Gastroesophageal sphincter (tissue), 3 donors: ENCODE measurements at regions not wholly inside any gene's neighbourhood (a gene's known extent, or its start where the extent isn't known, plus 50 kb on each side); places are given as distances from the start of the nearest gene placed in this dataset.

Source experiments
- EP300 ChIP-seq: sonication (generic); formaldehyde crosslinking; IDR thresholded peaks from one replicate; pipeline ENCODE4 v1.6.1; 2017; ENCODE audit warnings: antibody characterized with exemption, mild to moderate bottlenecking
- POLR2A ChIP-seq, 2 donors: fragments of 450-650 bp; IDR thresholded peaks; one replicate each; pipeline ENCODE4 v1.6.1; 2017; ENCODE audit warnings: antibody characterized with exemption in 2 of 2, mild to moderate bottlenecking in 2 of 2, moderate library complexity in 1 of 2
- POLR2AphosphoS5 ChIP-seq: sonication (generic); formaldehyde crosslinking; IDR thresholded peaks from one replicate; pipeline ENCODE4 v1.6.1; 2017; ENCODE audit warnings: antibody characterized with exemption
- TF ChIP-seq, protein P1 (sequence below), 4 experiments: fragments of 200-600 bp in 2 of 4; fragments of 450-650 bp in 2 of 4; sonication (generic) in 1 of 4; IDR thresholded peaks; one replicate each; pipeline ENCODE4 v1.5.1; 2017 to 2019; ENCODE audit warnings: antibody characterized with exemption in 4 of 4, mild to moderate bottlenecking in 2 of 4, moderate library complexity in 2 of 4

DNA sequence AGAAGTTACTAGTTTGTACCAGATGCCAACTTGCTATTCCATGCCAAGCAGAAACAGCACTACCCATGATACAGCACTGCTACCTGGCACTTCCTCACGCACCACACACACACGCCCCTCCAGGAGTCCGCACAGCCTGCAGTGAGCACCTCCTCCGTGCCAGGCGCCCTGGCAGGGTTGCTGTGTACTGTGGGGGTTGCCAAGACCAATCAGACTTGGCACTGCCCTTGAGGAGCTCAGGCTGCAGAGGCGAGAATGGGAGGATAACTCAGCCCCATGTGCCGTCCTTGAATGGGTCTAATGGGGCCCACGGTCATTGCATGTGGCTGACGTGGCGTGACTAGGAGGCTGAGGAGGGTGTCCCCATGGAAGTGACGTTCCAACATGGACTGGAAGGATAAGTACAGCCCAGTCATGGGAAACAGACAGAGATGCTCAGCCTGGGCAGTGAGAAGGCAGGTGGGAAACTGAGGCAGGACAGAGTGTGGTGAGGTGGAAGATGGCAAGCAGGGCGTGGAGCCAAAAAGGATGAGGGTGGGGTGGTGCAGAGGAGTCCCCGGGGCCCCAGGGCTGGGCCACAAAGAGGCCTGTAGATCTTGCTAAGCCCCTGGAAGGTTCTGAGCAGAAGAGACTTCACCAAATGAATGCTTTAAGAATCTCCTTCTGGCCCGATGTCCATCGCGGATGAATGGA, 65.3 kb upstream of the C14orf180 start:
- TF ChIP-seq, protein P1, sequence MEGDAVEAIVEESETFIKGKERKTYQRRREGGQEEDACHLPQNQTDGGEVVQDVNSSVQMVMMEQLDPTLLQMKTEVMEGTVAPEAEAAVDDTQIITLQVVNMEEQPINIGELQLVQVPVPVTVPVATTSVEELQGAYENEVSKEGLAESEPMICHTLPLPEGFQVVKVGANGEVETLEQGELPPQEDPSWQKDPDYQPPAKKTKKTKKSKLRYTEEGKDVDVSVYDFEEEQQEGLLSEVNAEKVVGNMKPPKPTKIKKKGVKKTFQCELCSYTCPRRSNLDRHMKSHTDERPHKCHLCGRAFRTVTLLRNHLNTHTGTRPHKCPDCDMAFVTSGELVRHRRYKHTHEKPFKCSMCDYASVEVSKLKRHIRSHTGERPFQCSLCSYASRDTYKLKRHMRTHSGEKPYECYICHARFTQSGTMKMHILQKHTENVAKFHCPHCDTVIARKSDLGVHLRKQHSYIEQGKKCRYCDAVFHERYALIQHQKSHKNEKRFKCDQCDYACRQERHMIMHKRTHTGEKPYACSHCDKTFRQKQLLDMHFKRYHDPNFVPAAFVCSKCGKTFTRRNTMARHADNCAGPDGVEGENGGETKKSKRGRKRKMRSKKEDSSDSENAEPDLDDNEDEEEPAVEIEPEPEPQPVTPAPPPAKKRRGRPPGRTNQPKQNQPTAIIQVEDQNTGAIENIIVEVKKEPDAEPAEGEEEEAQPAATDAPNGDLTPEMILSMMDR (IDR thresholded peaks at IDR 0.05) = no peak
- TF ChIP-seq POLR2A (IDR thresholded peaks at IDR 0.05) (no peak), POLR2AphosphoS5 (no peak), EP300 (no peak)
